ENCODE measurements at regions not wholly inside any gene's neighbourhood (a gene's known extent, or its start where the extent isn't known, plus 50 kb on each side); places are given as distances from the start of the nearest gene placed in this dataset.

DNA sequence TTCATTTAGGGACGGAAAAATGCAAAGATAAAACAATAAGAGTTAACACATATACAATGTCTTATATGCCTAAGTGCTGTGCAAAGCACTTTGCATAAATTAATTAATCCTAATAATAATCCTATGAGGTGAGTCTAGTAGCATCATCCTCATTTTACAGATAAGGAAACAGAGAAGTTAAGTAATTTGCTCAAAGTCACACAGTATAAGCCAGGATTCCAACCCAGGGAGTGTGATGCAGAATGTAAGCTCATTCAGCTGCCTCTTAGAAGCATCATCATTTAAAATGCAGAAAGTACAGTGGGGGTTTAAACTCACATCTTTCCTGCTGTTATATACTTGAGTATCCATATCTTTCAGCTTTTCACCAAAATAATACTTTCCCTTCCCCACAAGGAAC, 203.7 kb downstream of the LARP7 start:
- TF ChIP-seq, protein P1, sequence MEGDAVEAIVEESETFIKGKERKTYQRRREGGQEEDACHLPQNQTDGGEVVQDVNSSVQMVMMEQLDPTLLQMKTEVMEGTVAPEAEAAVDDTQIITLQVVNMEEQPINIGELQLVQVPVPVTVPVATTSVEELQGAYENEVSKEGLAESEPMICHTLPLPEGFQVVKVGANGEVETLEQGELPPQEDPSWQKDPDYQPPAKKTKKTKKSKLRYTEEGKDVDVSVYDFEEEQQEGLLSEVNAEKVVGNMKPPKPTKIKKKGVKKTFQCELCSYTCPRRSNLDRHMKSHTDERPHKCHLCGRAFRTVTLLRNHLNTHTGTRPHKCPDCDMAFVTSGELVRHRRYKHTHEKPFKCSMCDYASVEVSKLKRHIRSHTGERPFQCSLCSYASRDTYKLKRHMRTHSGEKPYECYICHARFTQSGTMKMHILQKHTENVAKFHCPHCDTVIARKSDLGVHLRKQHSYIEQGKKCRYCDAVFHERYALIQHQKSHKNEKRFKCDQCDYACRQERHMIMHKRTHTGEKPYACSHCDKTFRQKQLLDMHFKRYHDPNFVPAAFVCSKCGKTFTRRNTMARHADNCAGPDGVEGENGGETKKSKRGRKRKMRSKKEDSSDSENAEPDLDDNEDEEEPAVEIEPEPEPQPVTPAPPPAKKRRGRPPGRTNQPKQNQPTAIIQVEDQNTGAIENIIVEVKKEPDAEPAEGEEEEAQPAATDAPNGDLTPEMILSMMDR (IDR thresholded peaks at IDR 0.05): no peak
- TF ChIP-seq POLR2A (IDR thresholded peaks at IDR 0.05): no peak

All from adrenal gland (tissue), 5 donors.